22Rv1 (cell line): ENCODE measurements at regions not wholly inside any gene's neighbourhood (a gene's known extent, or its start where the extent isn't known, plus 50 kb on each side); places are given as distances from the start of the nearest gene placed in this dataset.

Experiments used
- H3K27ac ChIP-seq: fragments of 450-650 bp; 2 replicates; pipeline ENCODE4 v1.5.1; 2017
- ZFX ChIP-seq: fragments of 450-650 bp; IDR thresholded peaks from 2 replicates; pipeline ENCODE4 v1.6.1; 2017; ENCODE audit warnings: antibody characterized with exemption, borderline replicate concordance
- TF ChIP-seq, protein P1 (sequence below): fragments of 450-650 bp; IDR thresholded peaks from 2 replicates; pipeline ENCODE4 v1.5.1; 2017; ENCODE audit warnings: mild to moderate bottlenecking

GRCh38 chr16:65274566-65274965, 152.7 kb upstream of the CDH11 start:
- no peak overlapping the region for H3K27ac ChIP-seq
- TF ChIP-seq, protein P1, sequence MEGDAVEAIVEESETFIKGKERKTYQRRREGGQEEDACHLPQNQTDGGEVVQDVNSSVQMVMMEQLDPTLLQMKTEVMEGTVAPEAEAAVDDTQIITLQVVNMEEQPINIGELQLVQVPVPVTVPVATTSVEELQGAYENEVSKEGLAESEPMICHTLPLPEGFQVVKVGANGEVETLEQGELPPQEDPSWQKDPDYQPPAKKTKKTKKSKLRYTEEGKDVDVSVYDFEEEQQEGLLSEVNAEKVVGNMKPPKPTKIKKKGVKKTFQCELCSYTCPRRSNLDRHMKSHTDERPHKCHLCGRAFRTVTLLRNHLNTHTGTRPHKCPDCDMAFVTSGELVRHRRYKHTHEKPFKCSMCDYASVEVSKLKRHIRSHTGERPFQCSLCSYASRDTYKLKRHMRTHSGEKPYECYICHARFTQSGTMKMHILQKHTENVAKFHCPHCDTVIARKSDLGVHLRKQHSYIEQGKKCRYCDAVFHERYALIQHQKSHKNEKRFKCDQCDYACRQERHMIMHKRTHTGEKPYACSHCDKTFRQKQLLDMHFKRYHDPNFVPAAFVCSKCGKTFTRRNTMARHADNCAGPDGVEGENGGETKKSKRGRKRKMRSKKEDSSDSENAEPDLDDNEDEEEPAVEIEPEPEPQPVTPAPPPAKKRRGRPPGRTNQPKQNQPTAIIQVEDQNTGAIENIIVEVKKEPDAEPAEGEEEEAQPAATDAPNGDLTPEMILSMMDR: no peak
- no peak for TF ChIP-seq ZFX

GRCh38 chr16:65272699-65273414, 151.0 kb upstream of the CDH11 start:
- no peak overlapping the region for H3K27ac ChIP-seq

GRCh38 chr16:65271996-65272395, 150.1 kb upstream of the CDH11 start:
- TF ChIP-seq, protein P1: no peak
- no peak for TF ChIP-seq ZFX
- H3K27ac ChIP-seq: no peak overlapping the region

More at GRCh38 chr16:65272699-65273414, 151.0 kb upstream of the CDH11 start:
- TF ChIP-seq, protein P1: no peak
- no peak for TF ChIP-seq ZFX

DNA sequence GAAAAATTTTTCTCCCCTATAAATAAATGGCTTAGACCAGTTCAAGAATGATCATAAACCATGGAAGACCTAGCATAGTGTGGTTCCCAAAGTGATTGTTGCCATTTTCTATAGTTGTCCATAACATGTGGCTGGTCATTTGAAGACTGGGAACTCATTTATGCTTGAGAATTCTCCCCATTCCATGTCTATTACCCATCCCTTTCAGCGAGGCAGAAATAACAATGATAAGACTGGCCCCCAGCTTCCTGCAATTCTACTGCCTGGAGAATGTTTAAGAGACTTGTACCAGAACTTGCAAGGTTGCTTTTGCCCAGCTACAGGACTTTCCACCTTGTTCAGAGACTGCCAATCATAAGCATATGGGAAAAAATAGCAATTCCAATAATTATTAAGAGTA, 146.5 kb upstream of the CDH11 start:
- no peak for TF ChIP-seq ZFX
- TF ChIP-seq, protein P1: no peak
- no peak overlapping the region for H3K27ac ChIP-seq

DNA sequence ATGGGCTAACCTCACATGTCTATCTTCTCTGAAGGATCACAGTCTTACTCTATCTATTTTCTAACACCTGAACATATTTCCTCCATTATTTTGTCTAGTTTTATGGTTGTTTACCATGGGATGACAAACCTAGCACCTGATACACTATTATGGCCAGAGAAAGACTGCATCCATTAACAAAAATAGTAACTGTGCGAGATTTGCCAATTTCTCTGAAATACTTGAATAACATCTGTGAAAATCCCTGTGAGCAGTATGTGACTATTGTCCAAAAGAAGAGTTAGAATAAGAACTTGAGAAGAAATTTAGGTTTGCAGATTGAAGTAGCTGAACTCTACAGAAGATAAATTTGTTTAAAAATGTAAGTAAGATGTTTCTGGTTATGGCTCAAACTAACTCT, 142.0 kb upstream of the CDH11 start:
- no peak overlapping the region for H3K27ac ChIP-seq
- TF ChIP-seq, protein P1: no peak
- no peak for TF ChIP-seq ZFX

DNA sequence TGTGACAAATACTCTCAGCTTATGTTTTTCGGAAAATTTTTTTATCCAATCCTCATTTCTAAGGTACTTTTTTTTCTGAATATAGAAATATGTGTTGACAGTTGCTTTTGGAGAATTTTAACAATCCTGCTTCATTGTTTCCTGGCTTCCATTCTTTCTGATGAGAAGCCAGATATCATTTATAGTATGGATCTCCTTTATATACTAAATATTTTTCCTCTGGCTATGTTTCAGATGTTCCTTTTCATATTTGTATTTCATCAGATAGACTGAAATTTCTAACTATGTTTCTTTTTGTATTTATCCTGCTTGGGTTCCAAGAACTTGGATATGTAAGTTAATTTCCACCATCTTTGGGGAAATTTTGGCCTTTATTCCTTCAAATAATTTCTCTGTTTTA, 138.9 kb upstream of the CDH11 start:
- no peak overlapping the region for H3K27ac ChIP-seq
- TF ChIP-seq ZFX: no peak
- TF ChIP-seq, protein P1: no peak

- TF ChIP-seq, protein P1: no peak
- TF ChIP-seq ZFX: no peak
Measured at GRCh38 chr16:65254144-65254543, 132.3 kb upstream of the CDH11 start.

More at GRCh38 chr16:65254144-65254543, 132.3 kb upstream of the CDH11 start:
- H3K27ac ChIP-seq: no peak overlapping the region
